ENCODE measurements at regions not wholly inside any gene's neighbourhood (a gene's known extent, or its start where the extent isn't known, plus 50 kb on each side); places are given as distances from the start of the nearest gene placed in this dataset.

DNA sequence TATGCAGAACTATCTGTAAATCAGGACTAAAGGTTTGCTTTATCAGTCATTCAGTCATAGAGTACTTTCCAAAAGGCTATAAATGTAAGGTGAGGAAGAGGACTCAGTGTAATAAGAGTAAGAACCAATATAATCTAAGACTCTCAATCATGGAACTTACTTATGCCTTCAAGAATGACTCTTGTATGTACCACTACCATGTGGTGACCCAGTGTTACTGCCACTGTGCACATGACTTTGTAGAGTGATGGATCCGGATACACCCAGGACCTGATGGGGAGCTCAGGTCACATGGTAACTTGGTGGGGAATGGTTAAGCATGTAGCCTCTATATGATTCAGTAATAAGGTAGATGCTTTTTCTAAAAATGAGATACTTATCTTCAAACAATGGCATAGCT, 2099.8 kb downstream of the MRPL39 start:
- Histone ChIP-seq H2AFZ (ENCODE audit: low read length, unreplicated experiment) (no peak overlapping the region), H3K79me2 (ENCODE audit: control insufficient read depth, insufficient read depth, low read length, unreplicated experiment) (no peaks in the 10 kb centered on the region), H3K27me3 (ENCODE audit: insufficient read depth, low read length) (no peaks in the 10 kb centered on the region), H3K4me3 (ENCODE audit: low read depth, low read length) (no peak overlapping the region), H3K4me1 (ENCODE audit: control insufficient read depth, insufficient read depth, low read length, unreplicated experiment) (no peaks in the 10 kb centered on the region), H3K27ac (ENCODE audit: low read depth, low read length) (no peak overlapping the region), H3K36me3 (ENCODE audit: insufficient read depth, low read length) (no peaks in the 10 kb centered on the region)

- Histone ChIP-seq H3K27me3 (ENCODE audit: insufficient read depth, low read length) (no peaks in the 10 kb centered on the region), H3K79me2 (ENCODE audit: control insufficient read depth, insufficient read depth, low read length, unreplicated experiment) (no peaks in the 10 kb centered on the region), H3K27ac (ENCODE audit: low read depth, low read length) (no peak overlapping the region), H3K4me3 (ENCODE audit: low read depth, low read length) (no peak overlapping the region), H3K4me1 (ENCODE audit: control insufficient read depth, insufficient read depth, low read length, unreplicated experiment) (no peaks in the 10 kb centered on the region), H3K36me3 (ENCODE audit: insufficient read depth, low read length) (no peaks in the 10 kb centered on the region), H2AFZ (ENCODE audit: low read length, unreplicated experiment) (no peak overlapping the region)
Observed at GRCh38 chr21:23496729-23497128, 2110.6 kb downstream of the MRPL39 start.

- Histone ChIP-seq H3K36me3 (ENCODE audit: insufficient read depth, low read length) (no peaks in the 10 kb centered on the region), H3K4me1 (ENCODE audit: control insufficient read depth, insufficient read depth, low read length, unreplicated experiment) (no peaks in the 10 kb centered on the region), H3K4me3 (ENCODE audit: low read depth, low read length) (no peak overlapping the region), H3K27me3 (ENCODE audit: insufficient read depth, low read length) (no peaks in the 10 kb centered on the region), H2AFZ (ENCODE audit: low read length, unreplicated experiment) (no peak overlapping the region), H3K79me2 (ENCODE audit: control insufficient read depth, insufficient read depth, low read length, unreplicated experiment) (no peaks in the 10 kb centered on the region), H3K27ac (ENCODE audit: low read depth, low read length) (no peak overlapping the region)
Observed at GRCh38 chr21:23488245-23488644, 2119.0 kb downstream of the MRPL39 start.

GRCh38 chr21:23480591-23481270, 2126.6 kb downstream of the MRPL39 start:
- Histone ChIP-seq H3K36me3 (ENCODE audit: insufficient read depth, low read length) (no peaks in the 10 kb centered on the region), H3K27me3 (ENCODE audit: insufficient read depth, low read length) (no peaks in the 10 kb centered on the region), H3K4me1 (ENCODE audit: control insufficient read depth, insufficient read depth, low read length, unreplicated experiment) (no peaks in the 10 kb centered on the region), H3K27ac (ENCODE audit: low read depth, low read length) (no peak overlapping the region), H3K79me2 (ENCODE audit: control insufficient read depth, insufficient read depth, low read length, unreplicated experiment) (no peaks in the 10 kb centered on the region), H3K4me3 (ENCODE audit: low read depth, low read length) (no peak overlapping the region), H2AFZ (ENCODE audit: low read length, unreplicated experiment) (no peak overlapping the region)

DNA sequence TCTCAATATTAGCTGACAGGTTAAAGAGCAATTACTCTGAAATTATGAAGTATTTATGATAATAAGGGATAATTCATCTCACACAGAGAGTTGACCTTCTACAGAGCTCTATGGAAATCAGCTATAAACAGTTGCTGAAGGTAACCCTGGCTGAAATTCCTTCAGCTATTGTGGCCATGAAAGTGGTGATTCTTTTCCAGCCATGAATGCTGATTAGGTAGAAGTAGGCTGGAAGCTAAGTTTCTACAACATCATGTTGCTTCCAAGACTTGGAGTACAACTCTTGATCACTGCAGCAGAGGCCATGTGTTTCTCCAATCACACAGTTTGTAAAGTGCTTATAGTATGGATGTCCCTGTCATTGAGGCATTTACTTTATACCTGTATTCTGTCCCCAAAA, 2128.9 kb downstream of the MRPL39 start:
- no peak overlapping the region for H2AFZ ChIP-seq (ENCODE audit: low read length, unreplicated experiment)
- H3K79me2 ChIP-seq (ENCODE audit: control insufficient read depth, insufficient read depth, low read length, unreplicated experiment), result no peaks in the 10 kb centered on the region
- no peak overlapping the region for H3K27ac ChIP-seq (ENCODE audit: low read depth, low read length)
- no peaks in the 10 kb centered on the region for H3K27me3 ChIP-seq (ENCODE audit: insufficient read depth, low read length)
- H3K36me3 ChIP-seq (ENCODE audit: insufficient read depth, low read length), result no peaks in the 10 kb centered on the region
- H3K4me1 ChIP-seq (ENCODE audit: control insufficient read depth, insufficient read depth, low read length, unreplicated experiment), result no peaks in the 10 kb centered on the region
- no peak overlapping the region for H3K4me3 ChIP-seq (ENCODE audit: low read depth, low read length)

GRCh38 chr21:23475281-23476219, 2131.7 kb downstream of the MRPL39 start:
- Histone ChIP-seq H3K27me3 (ENCODE audit: insufficient read depth, low read length) (no peaks in the 10 kb centered on the region), H2AFZ (ENCODE audit: low read length, unreplicated experiment) (no peak overlapping the region), H3K27ac (ENCODE audit: low read depth, low read length) (no peak overlapping the region), H3K36me3 (ENCODE audit: insufficient read depth, low read length) (no peaks in the 10 kb centered on the region), H3K79me2 (ENCODE audit: control insufficient read depth, insufficient read depth, low read length, unreplicated experiment) (no peaks in the 10 kb centered on the region), H3K4me1 (ENCODE audit: control insufficient read depth, insufficient read depth, low read length, unreplicated experiment) (no peaks in the 10 kb centered on the region), H3K4me3 (ENCODE audit: low read depth, low read length) (no peak overlapping the region)

DNA sequence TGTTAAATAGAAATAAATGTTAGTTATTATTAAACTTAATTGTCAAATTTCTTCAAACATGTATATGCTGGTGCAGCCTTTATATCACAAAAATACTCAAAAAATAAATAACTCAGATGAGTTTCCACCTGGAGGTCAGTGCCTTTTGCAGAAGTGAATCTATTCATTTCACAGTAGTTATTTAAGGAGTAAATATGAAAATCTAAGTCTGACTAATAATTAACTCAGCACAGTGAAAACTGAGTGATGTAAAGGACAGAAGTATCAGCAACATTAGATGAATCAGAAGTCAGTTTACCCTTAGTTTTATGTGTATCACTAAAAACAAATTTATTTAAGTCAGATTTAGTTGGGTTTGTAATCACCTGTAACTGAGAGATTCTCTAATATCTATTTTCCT, 2135.4 kb downstream of the MRPL39 start:
- Histone ChIP-seq H3K27me3 (ENCODE audit: insufficient read depth, low read length) (no peaks in the 10 kb centered on the region), H2AFZ (ENCODE audit: low read length, unreplicated experiment) (no peak overlapping the region), H3K4me1 (ENCODE audit: control insufficient read depth, insufficient read depth, low read length, unreplicated experiment) (no peaks in the 10 kb centered on the region), H3K36me3 (ENCODE audit: insufficient read depth, low read length) (no peaks in the 10 kb centered on the region), H3K27ac (ENCODE audit: low read depth, low read length) (no peak overlapping the region), H3K79me2 (ENCODE audit: control insufficient read depth, insufficient read depth, low read length, unreplicated experiment) (no peaks in the 10 kb centered on the region), H3K4me3 (ENCODE audit: low read depth, low read length) (no peak overlapping the region)

DNA sequence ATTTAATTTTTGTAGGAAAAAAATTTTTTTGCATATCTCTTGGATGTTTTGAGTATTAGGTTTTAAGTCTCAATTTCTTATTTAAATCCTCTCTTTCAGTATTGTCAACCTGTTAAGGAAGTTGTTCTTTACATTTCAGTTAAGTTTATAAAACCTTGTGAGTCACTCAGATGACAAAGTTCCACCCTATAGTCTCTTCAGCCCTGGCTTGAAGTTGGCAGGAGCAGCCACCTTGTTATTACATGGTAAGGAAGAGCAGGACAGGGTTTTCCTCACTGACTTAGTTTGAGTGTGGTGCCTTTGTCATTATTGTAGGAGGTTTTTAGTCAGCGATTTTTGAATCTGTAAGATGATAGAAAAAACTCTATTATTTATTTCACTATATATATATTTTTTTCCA, 2143.9 kb downstream of the MRPL39 start:
- no peak overlapping the region for H3K27ac ChIP-seq (ENCODE audit: low read depth, low read length)
- no peaks in the 10 kb centered on the region for H3K79me2 ChIP-seq (ENCODE audit: control insufficient read depth, insufficient read depth, low read length, unreplicated experiment)
- H3K36me3 ChIP-seq (ENCODE audit: insufficient read depth, low read length), result no peaks in the 10 kb centered on the region
- H2AFZ ChIP-seq (ENCODE audit: low read length, unreplicated experiment), result no peak overlapping the region
- no peaks in the 10 kb centered on the region for H3K4me1 ChIP-seq (ENCODE audit: control insufficient read depth, insufficient read depth, low read length, unreplicated experiment)
- no peaks in the 10 kb centered on the region for H3K27me3 ChIP-seq (ENCODE audit: insufficient read depth, low read length)
- H3K4me3 ChIP-seq (ENCODE audit: low read depth, low read length), result no peak overlapping the region

GRCh38 chr21:23455676-23456075, 2151.6 kb downstream of the MRPL39 start:
- H3K4me1 ChIP-seq (ENCODE audit: control insufficient read depth, insufficient read depth, low read length, unreplicated experiment), result no peaks in the 10 kb centered on the region
- no peak overlapping the region for H3K4me3 ChIP-seq (ENCODE audit: low read depth, low read length)
- H3K79me2 ChIP-seq (ENCODE audit: control insufficient read depth, insufficient read depth, low read length, unreplicated experiment), result no peaks in the 10 kb centered on the region
- no peak overlapping the region for H2AFZ ChIP-seq (ENCODE audit: low read length, unreplicated experiment)
- H3K27me3 ChIP-seq (ENCODE audit: insufficient read depth, low read length), result no peaks in the 10 kb centered on the region
- H3K27ac ChIP-seq (ENCODE audit: low read depth, low read length), result no peak overlapping the region
- no peaks in the 10 kb centered on the region for H3K36me3 ChIP-seq (ENCODE audit: insufficient read depth, low read length)

DNA sequence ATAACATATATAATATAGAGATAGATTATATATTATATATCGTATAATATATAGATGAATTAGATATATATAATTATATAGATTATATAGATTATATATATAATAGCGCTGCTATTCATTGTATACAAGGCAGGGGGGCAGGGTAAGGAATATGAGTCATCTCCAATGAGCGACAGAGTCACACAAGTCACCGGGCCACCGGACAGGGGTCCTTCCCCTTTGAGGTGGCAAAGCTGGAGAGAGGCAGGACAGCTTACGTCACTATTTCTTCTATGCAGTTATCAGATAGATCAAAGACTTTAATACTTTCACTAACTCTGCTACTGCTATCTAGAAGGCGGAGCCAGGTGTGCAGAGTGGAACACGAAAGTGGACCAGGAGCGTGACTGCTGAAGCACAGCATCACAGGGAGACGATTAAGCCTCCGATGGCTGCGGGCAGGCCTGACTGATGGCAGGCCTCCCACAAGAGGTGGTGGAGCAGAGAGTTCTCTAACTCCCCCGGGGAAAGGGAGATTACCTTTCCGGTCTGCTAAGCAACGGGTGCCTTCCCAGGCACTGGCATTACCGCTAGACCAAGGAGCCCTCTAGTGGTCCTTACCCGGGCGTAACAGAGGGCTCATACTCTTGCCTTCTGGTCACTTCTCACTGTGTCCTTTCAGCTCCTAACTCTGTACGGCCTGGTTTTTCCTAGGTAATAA, 2154.7 kb downstream of the MRPL39 start:
- no peaks in the 10 kb centered on the region for H3K4me1 ChIP-seq (ENCODE audit: control insufficient read depth, insufficient read depth, low read length, unreplicated experiment)
- no peaks in the 10 kb centered on the region for H3K27me3 ChIP-seq (ENCODE audit: insufficient read depth, low read length)
- no peaks in the 10 kb centered on the region for H3K36me3 ChIP-seq (ENCODE audit: insufficient read depth, low read length)
- H3K27ac ChIP-seq (ENCODE audit: low read depth, low read length), result no peak overlapping the region
- H2AFZ ChIP-seq (ENCODE audit: low read length, unreplicated experiment), result no peak overlapping the region
- H3K4me3 ChIP-seq (ENCODE audit: low read depth, low read length), result no peak overlapping the region
- H3K79me2 ChIP-seq (ENCODE audit: control insufficient read depth, insufficient read depth, low read length, unreplicated experiment), result no peaks in the 10 kb centered on the region

All from ACC112 (cell line).